Stimulated activated CD4-positive, alpha-beta T cell treated with anti-CD3 and anti-CD28 coated beads, TNF-alpha, amount 100 ng/mL, for 24 hours (primary cell): ENCODE measurements at regions not wholly inside any gene's neighbourhood (a gene's known extent, or its start where the extent isn't known, plus 50 kb on each side); places are given as distances from the start of the nearest gene placed in this dataset.

Source experiments
- DNase-seq, 3 experiments: peaks; one replicate each; pipeline ENCODE4 v3.0.0-alpha.2; 2020; ENCODE audit warnings: low read depth in 3 of 3

- DNase-seq = no peak
These were observed 195.2 kb upstream of the RAG2 start for GRCh38 chr11:36792996-36793914.

- no peak for DNase-seq
These were observed 193.9 kb upstream of the RAG2 start for GRCh38 chr11:36791957-36792356.

GRCh38 chr11:36790526-36790925, 192.5 kb upstream of the RAG2 start:
- DNase-seq = no peak

DNA sequence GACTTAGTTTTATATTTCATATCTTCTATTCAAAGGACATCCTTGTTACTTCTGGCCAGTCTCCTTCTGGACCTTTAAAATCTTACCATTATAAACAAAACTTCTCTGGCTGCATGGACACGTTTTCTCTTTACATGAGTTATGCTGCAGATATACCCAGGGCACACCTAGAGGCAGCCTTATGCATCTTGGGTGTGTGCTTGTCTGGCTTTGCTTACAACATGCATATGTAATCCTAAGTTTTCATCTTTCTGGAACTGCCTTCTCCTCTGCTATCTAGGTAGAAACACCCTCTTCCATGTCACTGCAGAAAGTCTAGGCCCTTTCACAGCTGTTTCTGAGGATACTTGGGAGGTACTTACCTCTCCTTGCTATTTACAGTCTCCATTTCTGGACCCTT, 185.8 kb upstream of the RAG2 start:
- no peak for DNase-seq

- no peak for DNase-seq
These were observed 181.8 kb upstream of the RAG2 start for GRCh38 chr11:36779791-36780190.

DNA sequence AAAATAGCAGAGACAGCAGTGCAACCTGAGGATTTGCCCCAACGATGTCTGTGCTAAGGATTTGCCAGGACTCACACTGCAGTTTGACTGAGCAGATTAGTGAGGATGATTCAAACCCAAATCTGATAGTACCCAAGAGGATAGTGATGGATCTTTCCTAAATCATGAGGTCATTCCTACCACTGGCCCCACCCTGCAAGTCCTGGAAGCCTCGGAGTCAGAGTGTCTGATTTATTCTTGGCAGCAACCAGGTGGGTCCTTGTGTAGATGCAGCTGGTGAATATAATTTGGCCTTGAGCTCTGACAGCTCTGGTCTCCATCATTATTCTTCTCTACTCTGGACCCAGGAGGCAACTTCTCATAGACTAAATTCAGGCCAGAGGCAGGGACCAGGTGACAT, 179.3 kb upstream of the RAG2 start:
- DNase-seq = no peak

DNA sequence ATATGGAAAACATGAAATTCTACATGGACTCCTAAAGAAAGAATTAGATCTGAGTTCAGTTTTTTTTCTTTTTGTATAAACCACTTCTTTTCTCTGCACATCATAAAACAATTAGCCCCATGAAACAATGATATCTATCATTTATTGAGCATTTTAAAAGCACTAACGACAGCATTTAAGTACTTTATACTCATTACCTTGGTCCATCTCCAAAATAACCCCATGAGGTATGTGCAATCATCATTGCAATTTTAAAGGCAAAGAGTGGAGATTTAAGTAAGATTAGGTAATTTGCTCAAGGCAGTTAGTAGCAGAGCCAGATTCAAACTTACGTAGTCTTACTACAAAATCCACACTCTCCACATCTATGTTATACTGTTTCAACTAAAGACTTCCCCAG, 177.7 kb upstream of the RAG2 start:
- no peak for DNase-seq

GRCh38 chr11:36775130-36775529, 177.1 kb upstream of the RAG2 start:
- no peak for DNase-seq

- no peak for DNase-seq
These were observed 176.6 kb upstream of the RAG2 start for GRCh38 chr11:36774603-36775002.

GRCh38 chr11:36763187-36763586, 165.2 kb upstream of the RAG2 start:
- DNase-seq = no peak

- DNase-seq = no peak
These were observed 159.0 kb upstream of the RAG2 start for GRCh38 chr11:36757075-36757474.

- DNase-seq = no peak
These were observed 155.9 kb upstream of the RAG2 start for GRCh38 chr11:36753960-36754359.

- DNase-seq = no peak
These were observed 154.0 kb upstream of the RAG2 start for GRCh38 chr11:36751996-36752395.

DNA sequence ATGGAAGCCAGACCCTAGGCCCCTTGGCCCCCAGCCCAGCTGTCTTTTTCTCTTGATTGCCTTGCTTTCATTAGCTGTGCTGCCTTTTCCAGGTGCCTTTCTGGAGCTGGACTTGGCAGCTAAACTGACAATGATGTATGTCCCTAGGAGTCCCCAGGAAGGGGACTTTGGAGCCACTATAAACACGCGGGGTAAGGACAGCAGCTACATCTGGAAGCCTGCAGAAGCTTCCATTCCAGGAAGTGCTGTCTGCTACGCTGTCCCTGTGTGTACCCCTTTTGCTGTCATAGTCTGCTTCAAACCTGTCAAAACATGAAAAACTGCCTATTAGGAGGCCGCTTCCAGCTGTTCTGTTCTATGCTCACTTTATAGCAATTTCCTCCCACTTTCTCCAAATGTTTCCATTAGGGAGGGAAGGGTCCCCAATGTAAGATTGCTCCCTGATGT, 153.3 kb upstream of the RAG2 start:
- DNase-seq = no peak

GRCh38 chr11:36750349-36750748, 152.3 kb upstream of the RAG2 start:
- no peak for DNase-seq

DNA sequence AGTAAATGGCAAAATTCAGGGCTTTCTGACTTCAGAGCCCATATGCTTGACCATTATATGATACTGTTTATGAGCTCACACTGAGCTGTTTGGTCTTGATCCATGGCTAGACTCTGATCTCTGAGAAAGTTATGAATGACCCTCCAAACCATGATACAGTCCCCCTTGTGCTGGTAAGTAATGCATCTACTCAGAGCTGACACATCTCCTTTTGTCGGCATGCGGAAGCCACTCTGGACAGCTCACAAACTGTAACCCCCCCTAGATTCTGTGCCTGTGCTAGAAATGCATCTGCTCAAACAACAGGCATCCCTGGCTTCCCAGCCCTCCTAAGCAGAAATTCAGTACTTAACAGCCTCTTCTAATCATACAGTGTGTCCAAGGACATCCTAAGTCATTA, 150.8 kb upstream of the RAG2 start:
- DNase-seq = no peak

DNA sequence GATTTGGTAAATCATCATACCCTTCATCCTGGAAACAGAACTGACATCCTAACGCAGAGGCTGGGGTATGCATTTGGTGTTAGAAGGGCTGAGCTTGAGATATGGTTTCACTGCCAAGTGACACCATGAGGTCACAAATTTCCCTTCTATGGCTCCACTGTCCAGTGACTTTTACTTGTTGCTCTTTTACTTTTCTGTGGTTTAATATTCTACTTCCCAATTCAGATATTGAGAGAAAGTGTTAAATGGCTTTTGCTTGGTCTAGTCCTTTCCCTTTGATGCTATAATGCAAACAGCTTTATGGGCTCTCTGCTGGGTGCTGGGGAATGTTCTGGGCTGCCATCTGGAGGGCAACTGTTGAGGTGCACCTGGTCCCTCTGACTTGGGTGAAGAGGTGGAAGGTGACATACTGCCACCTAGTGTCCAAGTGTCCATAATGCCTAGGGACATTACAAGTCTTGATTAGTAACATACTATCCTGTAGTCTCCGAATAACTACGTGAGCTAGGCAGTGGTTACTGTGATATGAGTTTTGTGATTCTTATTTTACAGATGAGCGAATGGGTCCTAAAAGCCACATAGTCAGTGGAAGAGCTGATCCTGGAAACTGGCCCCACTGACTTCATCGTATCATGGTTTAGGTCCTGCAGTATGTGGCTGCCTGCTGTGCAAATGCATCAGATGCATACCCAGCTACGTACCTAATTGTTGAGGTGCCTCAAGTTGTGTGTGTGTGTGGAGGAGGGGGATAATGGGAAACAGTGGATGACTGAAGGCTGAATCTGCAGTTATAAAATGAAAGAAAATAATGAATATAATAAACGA, 149.1 kb upstream of the RAG2 start:
- peak; percentile 62 to 80 (median 77) for DNase-seq

DNA sequence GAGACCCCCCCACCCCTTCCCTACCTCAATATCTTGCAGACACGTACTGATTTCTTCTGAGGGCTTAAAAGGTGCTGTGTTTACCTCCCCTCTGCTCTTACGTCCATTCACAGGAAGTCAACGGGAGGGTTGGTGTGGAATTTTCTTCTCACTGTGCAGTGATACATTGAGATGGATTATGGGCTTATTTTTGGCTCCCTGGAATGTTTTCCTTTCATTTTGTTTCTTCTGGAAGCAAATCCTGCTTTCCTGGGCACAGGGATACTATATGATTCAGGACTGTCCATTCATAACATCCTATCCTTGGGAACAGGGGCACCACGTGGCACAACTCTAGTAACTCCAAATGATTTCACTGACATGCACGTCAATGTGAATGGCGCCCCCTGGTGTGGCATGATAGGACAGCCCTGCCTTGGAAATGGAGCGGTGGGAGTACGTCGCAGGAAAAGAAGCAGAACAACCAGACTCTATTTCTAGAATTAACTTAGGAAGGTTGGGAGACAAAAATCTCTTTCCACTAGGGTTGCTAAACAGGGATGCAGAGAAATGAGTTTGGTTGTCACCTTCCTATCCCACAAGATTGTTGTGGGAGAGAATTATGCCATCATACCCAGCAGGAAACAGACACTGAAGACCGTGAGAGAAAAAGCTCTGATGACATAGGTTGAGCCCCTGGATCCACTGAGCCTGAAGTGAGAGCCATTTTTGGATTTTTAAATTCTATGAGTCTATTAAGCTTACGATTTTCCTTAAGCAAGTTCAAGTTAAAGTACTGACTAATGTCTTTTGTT, 146.5 kb upstream of the RAG2 start:
- DNase-seq = peak; percentile 19 to 56 (median 28)

DNA sequence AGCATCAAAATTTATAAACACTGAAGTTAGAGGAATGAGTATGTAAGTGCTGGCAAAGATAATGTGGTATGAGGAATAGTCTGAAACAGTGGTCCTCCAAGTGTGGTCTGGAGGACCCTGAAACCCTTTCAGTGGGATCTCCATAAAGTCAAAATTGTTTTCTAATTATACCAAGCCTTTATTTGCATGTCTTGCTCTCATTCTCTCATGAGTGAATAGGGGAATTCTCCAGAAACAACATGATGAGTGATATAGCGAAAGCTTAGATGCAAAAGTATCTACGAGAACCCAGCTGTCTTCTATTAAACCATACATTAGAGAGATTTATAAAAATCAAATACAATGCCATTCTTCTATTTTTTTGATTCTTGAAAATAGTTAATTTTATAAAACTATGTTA, 145.0 kb upstream of the RAG2 start:
- DNase-seq = no peak

- DNase-seq = no peak
These were observed 143.5 kb upstream of the RAG2 start for GRCh38 chr11:36741515-36741914.

- no peak for DNase-seq
These were observed 140.3 kb upstream of the RAG2 start for GRCh38 chr11:36738292-36738861.

- no peak for DNase-seq
These were observed 138.1 kb upstream of the RAG2 start for GRCh38 chr11:36736103-36736502.
